ENCODE measurements at regions not wholly inside any gene's neighbourhood (a gene's known extent, or its start where the extent isn't known, plus 50 kb on each side); places are given as distances from the start of the nearest gene placed in this dataset.

- Histone ChIP-seq H3K9me3 (no peaks in the 10 kb centered on the region), H3K27me3 (peaks cover 0 to 24% (median 12%) of the 10 kb centered on the region in 7 donors), H3K36me3 (no peaks in the 10 kb centered on the region), H3K27ac (no peak overlapping the region), H3K4me1 (no peaks in the 10 kb centered on the region), H3K4me3 (no peak overlapping the region)
- WGBS, 2 donors = 82 to 94% methylated on average over 7 of the region's 7 CpGs
- no peak for ATAC-seq
- intact Hi-C loops (cut with DNase I) = no loop called here
- DNase-seq = no peak
- TF ChIP-seq CTCF (IDR thresholded peaks at IDR 0.05) = no peak
Measured at GRCh38 chr11:46203746-46204145, 73.7 kb upstream of the CREB3L1 start.

- no peaks in the 10 kb centered on the region for H3K36me3 ChIP-seq
- TF ChIP-seq CTCF (IDR thresholded peaks at IDR 0.05) = no peak
- H3K4me3 ChIP-seq = no peak overlapping the region
- DNase-seq (no peak), ATAC-seq (no peak)
- intact Hi-C loops (cut with DNase I) = no loop called here
- WGBS, 2 donors = 82 to 85% methylated on average over 10 of the region's 10 CpGs
- H3K9me3 ChIP-seq = no peaks in the 10 kb centered on the region
- no peaks in the 10 kb centered on the region for H3K4me1 ChIP-seq
- H3K27ac ChIP-seq = no peak overlapping the region
- peaks cover 0 to 24% (median 10%) of the 10 kb centered on the region in 7 donors for H3K27me3 ChIP-seq
Measured at GRCh38 chr11:46202696-46203391, 74.6 kb upstream of the CREB3L1 start.

GRCh38 chr11:46202149-46202548 is 75.3 kb upstream of the CREB3L1 start:
- ATAC-seq (no peak), DNase-seq (no peak)
- Histone ChIP-seq H3K4me3 (no peak overlapping the region), H3K4me1 (no peaks in the 10 kb centered on the region), H3K27ac (no peak overlapping the region), H3K27me3 (peaks cover 0 to 21% (median 8%) of the 10 kb centered on the region in 7 donors), H3K36me3 (no peaks in the 10 kb centered on the region), H3K9me3 (no peaks in the 10 kb centered on the region)
- 79 to 85% methylated on average over 7 of the region's 7 CpGs for WGBS, 2 donors
- no peak for TF ChIP-seq CTCF (IDR thresholded peaks at IDR 0.05)
- intact Hi-C loops (cut with DNase I) = no loop called here

- WGBS, 2 donors = 85 to 90% methylated on average over 10 of the region's 10 CpGs
- H3K27ac ChIP-seq = no peak overlapping the region
- intact Hi-C loops (cut with DNase I) = no loop called here
Measured at GRCh38 chr11:46200537-46201281, 76.8 kb upstream of the CREB3L1 start.

More at GRCh38 chr11:46200537-46201281, 76.8 kb upstream of the CREB3L1 start:
- Histone ChIP-seq H3K4me1 (no peaks in the 10 kb centered on the region), H3K4me3 (no peak overlapping the region), H3K36me3 (no peaks in the 10 kb centered on the region), H3K9me3 (no peaks in the 10 kb centered on the region), H3K27me3 (peaks cover 0 to 24% (median 16%) of the 10 kb centered on the region in 7 donors)
- DNase-seq (no peak), ATAC-seq (no peak)
- no peak for TF ChIP-seq CTCF (IDR thresholded peaks at IDR 0.05)

Data from heart right ventricle (tissue), 16 donors.